HCT116 (cell line): ENCODE measurements at regions not wholly inside any gene's neighbourhood (a gene's known extent, or its start where the extent isn't known, plus 50 kb on each side); places are given as distances from the start of the nearest gene placed in this dataset.
"Not testable (repeated sequence)": the region's sequence is repeated elsewhere in the genome, so short reads cannot be mapped to it uniquely, and the experiment has no call there.

Source experiments
- ATAC-seq: fragments of 200-7000 bp; cut with Tn5 transposase; 2 replicates; pipeline ENCODE4 v1.9.1; 2020; ENCODE audit warnings: mild to moderate bottlenecking, moderate library complexity
- BruUV-seq: library from RNA; stranded (reverse); fragments of 400-500 nt; replicated peaks from 2 replicates; lab custom pipeline; 2021; lab: Mats Ljungman, UMichigan
- CTCF ChIA-PET: fragments of 300-600 bp; sonication (Branson Sonifier 250); formaldehyde crosslinking; loops from one replicate; lab custom pipeline; 2021; ENCODE audit warnings: antibody characterized with exemption; lab: Charles Lee
- POLR2A ChIA-PET: fragments of 300-600, 350-600 bp; sonication (Branson Sonifier 250); formaldehyde crosslinking; loops from one replicate; lab custom pipeline; 2021; ENCODE audit warnings: antibody characterized with exemption; lab: Charles Lee
- RAD21 ChIA-PET, 2 experiments: fragments of 300-600 bp; sonication (Branson Sonifier 250); formaldehyde crosslinking; loops; one replicate each; lab custom pipeline; 2023; ENCODE audit warnings: low total read pairs in 2 of 2; ENCODE audit not compliant: uncharacterized antibody in 2 of 2, unreplicated experiment in 2 of 2, low non-redundant PET in 1 of 2; lab: Charles Lee
- DNase-seq: peaks from one replicate; pipeline ENCODE4 v3.0.0-alpha.2; 2010; ENCODE audit warnings: low read depth, low spot score
- H2AFZ ChIP-seq: fragments of 200-600 bp; shearing (Covaris generic), sonication (generic); 2 replicates; pipeline ENCODE4 v1.6.1; 2017; ENCODE audit warnings: low read depth, mixed run types, mixed read lengths, antibody characterized with exemption, low read length; ENCODE audit not compliant: poor library complexity, severe bottlenecking
- H3K27ac ChIP-seq: 2 replicates; pipeline ENCODE4 v1.5.1; 2012; ENCODE audit warnings: low read depth, low read length
- H3K27me3 ChIP-seq: fragments of 200-600 bp; sonication (generic); 2 replicates; pipeline ENCODE4 v1.6.1; 2016; ENCODE audit warnings: mixed run types, low read length, mixed read lengths; ENCODE audit not compliant: insufficient read depth
- H3K36me3 ChIP-seq, 2 experiments: fragments of 200-500 bp in 1 of 2; fragments of 200-600 bp in 1 of 2; sonication (Bioruptor generic) in 1 of 2; sonication (generic) in 1 of 2; 2 replicates each; pipeline versions ENCODE4 v1.5.1 to v1.6.1; 2014 to 2016; ENCODE audit warnings: low read length in 2 of 2, inconsistent platforms in 1 of 2, mixed read lengths in 1 of 2, mixed run types in 1 of 2; ENCODE audit not compliant: insufficient read depth in 2 of 2, control insufficient read depth in 1 of 2
- H3K4me1 ChIP-seq, 2 experiments: fragments of 200-600 bp in 1 of 2; sonication (generic) in 1 of 2; 2 replicates each; pipeline versions ENCODE4 v1.5.1 to v1.6.1; 2012 to 2017; ENCODE audit warnings: low read length in 2 of 2, inconsistent platforms in 1 of 2, mild to moderate bottlenecking in 1 of 2, mixed read lengths in 1 of 2, mixed run types in 1 of 2, moderate library complexity in 1 of 2; ENCODE audit not compliant: insufficient read depth in 2 of 2, control insufficient read depth in 1 of 2
- H3K4me2 ChIP-seq: fragments of 200-600 bp; sonication (generic); 2 replicates; pipeline ENCODE4 v1.6.1; 2017; ENCODE audit warnings: mixed run types, low read length, mixed read lengths
- H3K4me3 ChIP-seq, 2 experiments: fragments of 200-600 bp in 1 of 2; sonication (generic) in 1 of 2; replicated peaks in 1 of 2; 2 replicates each; pipeline ENCODE4 v1.5.1; 2011 to 2016; ENCODE audit warnings: low read length in 2 of 2, control low read depth in 1 of 2, low read depth in 1 of 2, mild to moderate bottlenecking in 1 of 2, mixed read lengths in 1 of 2, mixed run types in 1 of 2
- H3K79me2 ChIP-seq: fragments of 200-600 bp; sonication (generic); 2 replicates; pipeline ENCODE4 v1.6.1; 2017; ENCODE audit warnings: mild to moderate bottlenecking, mixed run types, low read length, moderate library complexity, mixed read lengths; ENCODE audit not compliant: insufficient read depth
- H3K9ac ChIP-seq: fragments of 200-600 bp; sonication (generic); 2 replicates; pipeline ENCODE4 v1.6.1; 2016; ENCODE audit warnings: low read length, mixed read lengths
- H3K9me2 ChIP-seq: fragments of 200-600 bp; sonication (generic), shearing (Covaris generic); 2 replicates; pipeline ENCODE4 v1.6.1; 2017; ENCODE audit warnings: mixed run types, mild to moderate bottlenecking, moderate library complexity; ENCODE audit not compliant: insufficient read depth
- H3K9me3 ChIP-seq, 2 experiments: fragments of 200-500 bp in 1 of 2; fragments of 200-600 bp in 1 of 2; sonication (Bioruptor generic) in 1 of 2; sonication (generic) in 1 of 2; 2 replicates each; pipeline ENCODE4 v1.6.1; 2014 to 2017; ENCODE audit warnings: low read length in 2 of 2, mixed read lengths in 2 of 2, inconsistent platforms in 1 of 2, low read depth in 1 of 2, mild to moderate bottlenecking in 1 of 2, mixed run types in 1 of 2, moderate library complexity in 1 of 2; ENCODE audit not compliant: control insufficient read depth in 1 of 2, insufficient read depth in 1 of 2
- H4K20me1 ChIP-seq: fragments of 200-600 bp; sonication (generic), shearing (Covaris generic); 2 replicates; pipeline ENCODE4 v1.6.1; 2017; ENCODE audit warnings: mixed run types, mild to moderate bottlenecking, moderate library complexity; ENCODE audit not compliant: insufficient read depth
- EZH2 ChIP-seq: fragments of 200-600 bp; sonication (generic); IDR thresholded peaks from 2 replicates; pipeline ENCODE4 v1.6.1; 2017; ENCODE audit warnings: antibody characterized with exemption, mixed run types
- JUND ChIP-seq: IDR thresholded peaks from 2 replicates; pipeline ENCODE4 v1.6.1; 2012
- POLR2AphosphoS5 ChIP-seq: IDR thresholded peaks from 2 replicates; pipeline ENCODE4 v1.6.1; 2011; ENCODE audit warnings: mild to moderate bottlenecking, low read depth, low read length, moderate library complexity
- SIN3A ChIP-seq: IDR thresholded peaks from 2 replicates; pipeline ENCODE4 v1.6.1; 2012; ENCODE audit warnings: low read depth
- intact Hi-C: fragments of 100-400 bp; cut with micrococcal nuclease; formaldehyde crosslinking; loops from 2 replicates; pipeline ENCODE4 v1.10.0; 2022

DNA sequence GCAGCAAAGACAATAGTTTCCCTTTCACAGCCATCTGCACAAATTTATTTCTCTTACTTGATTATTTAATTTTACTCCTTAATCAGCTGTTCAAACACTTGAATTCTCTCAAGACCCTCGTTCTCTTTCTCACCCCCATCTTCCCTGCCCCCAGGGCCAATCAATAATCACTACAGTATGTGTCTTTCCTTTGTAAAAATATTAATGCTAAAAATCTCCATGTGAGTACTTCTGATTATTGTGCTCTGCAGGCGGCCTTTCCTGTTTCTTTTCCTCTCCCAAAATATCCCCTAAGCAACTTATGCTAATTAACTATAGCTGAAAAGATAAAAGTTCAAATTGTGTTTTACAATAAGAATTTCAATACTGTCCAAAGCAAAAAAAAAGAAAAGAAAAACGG lies 617.0 kb upstream of the CBLB start:
- intact Hi-C loops: no loop called here
- no peak overlapping the region for H3K4me2 ChIP-seq
- no peaks in the 10 kb centered on the region for H3K9me3 ChIP-seq
- no peaks in the 10 kb centered on the region for H3K79me2 ChIP-seq
- no peak overlapping the region for H2AFZ ChIP-seq
- H3K27ac ChIP-seq: no peak overlapping the region
- H3K9ac ChIP-seq: no peak overlapping the region
- no peaks in the 10 kb centered on the region for H3K27me3 ChIP-seq
- BruUV-seq: no TSS peak
- H4K20me1 ChIP-seq: no peaks in the 10 kb centered on the region
- TF ChIP-seq POLR2AphosphoS5 (no peak), EZH2 (no peak), JUND (no peak), SIN3A (no peak)
- TF ChIP-seq, all 23 proteins: peak for 0
- RAD21 ChIA-PET: no interaction called here
- no peaks in the 10 kb centered on the region for H3K36me3 ChIP-seq
- CTCF ChIA-PET: no interaction called here
- no peaks in the 10 kb centered on the region for H3K9me2 ChIP-seq
- H3K4me1 ChIP-seq: no peaks in the 10 kb centered on the region
- ATAC-seq: no peak
- no peak for DNase-seq
- H3K4me3 ChIP-seq: no peak overlapping the region
- POLR2A ChIA-PET: no interaction called here

- H3K9me2 ChIP-seq, H2AFZ ChIP-seq, H3K27me3 ChIP-seq, H3K79me2 ChIP-seq, RAD21 ChIA-PET, DNase-seq, H3K4me3 ChIP-seq, intact Hi-C loops, H3K9ac ChIP-seq, POLR2A ChIA-PET, BruUV-seq, H3K27ac ChIP-seq, ATAC-seq, H3K9me3 ChIP-seq, H3K4me1 ChIP-seq, CTCF ChIA-PET, H3K4me2 ChIP-seq, H4K20me1 ChIP-seq, H3K36me3 ChIP-seq: not testable (repeated sequence)
These were observed 618.3 kb upstream of the CBLB start for GRCh38 chr3:106486945-106487639.
